GM21825 (cell line): ENCODE measurements at regions not wholly inside any gene's neighbourhood (a gene's known extent, or its start where the extent isn't known, plus 50 kb on each side); places are given as distances from the start of the nearest gene placed in this dataset.
"Not testable (repeated sequence)": the region's sequence is repeated elsewhere in the genome, so short reads cannot be mapped to it uniquely, and the experiment has no call there.

ENCODE experiments used
- ATAC-seq: cut with Tn5 transposase; IDR thresholded peaks from one replicate; pipeline ENCODE4 v1.9.1; 2021; ENCODE audit warnings: mild to moderate bottlenecking, moderate library complexity; ENCODE audit not compliant: unreplicated experiment

DNA sequence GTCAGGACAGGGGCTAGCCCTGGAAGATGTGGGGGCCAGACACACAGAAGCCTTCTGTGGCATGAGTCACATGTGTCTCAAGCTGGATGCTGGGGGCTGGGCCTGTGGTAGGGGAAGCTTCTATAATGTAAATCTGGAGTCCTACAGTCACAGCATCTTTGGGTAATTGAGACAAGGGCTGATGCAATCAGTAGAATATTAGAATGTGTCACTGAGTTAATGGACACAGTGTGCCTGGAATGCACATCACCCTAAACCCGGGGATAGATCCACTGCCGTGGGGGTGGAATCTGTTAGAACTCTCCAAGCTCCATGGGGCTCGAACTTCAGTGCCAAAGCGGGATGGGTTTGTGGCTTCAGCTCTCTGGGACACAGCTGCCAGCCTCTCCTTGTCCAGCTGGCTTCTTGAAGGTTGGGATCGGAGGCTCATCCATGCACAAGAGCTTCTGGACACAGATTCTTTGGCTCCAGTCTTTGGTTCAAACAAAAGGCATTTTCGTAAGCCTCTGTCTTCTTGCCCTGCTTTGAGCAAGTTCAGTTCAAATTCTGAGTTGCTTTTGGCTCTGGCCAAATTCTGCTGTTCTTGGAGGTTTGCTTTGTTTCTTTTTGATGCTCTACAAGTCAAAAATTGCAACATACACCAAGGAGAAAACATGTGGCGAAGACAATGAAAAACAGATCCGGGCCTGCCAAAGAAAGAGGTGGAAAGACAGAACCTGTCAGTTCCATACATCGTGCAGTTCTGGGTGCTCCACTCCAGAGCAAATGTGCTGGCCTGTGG, 194.8 kb upstream of the ZNF32 start:
- no peak for ATAC-seq

DNA sequence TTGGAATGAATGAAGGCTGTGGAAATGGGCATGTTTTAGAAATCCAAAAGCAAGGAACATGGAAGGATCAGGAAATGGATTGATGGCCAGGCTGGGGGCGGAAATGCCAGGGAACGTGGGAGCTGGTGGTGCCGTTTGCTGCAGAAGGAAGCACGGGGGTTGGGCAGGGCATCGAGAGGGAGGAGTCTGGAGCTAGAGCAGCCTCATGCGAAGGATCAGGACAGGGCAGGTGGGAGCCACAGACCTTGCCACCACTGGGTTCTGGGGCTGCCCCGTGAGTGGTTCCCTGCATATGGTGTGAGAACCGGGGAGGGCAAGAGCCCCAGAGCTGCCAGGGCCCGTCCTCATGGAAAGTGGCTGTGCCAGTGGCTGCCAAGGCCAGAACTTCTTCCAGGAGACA, 193.8 kb upstream of the ZNF32 start:
- no peak for ATAC-seq

DNA sequence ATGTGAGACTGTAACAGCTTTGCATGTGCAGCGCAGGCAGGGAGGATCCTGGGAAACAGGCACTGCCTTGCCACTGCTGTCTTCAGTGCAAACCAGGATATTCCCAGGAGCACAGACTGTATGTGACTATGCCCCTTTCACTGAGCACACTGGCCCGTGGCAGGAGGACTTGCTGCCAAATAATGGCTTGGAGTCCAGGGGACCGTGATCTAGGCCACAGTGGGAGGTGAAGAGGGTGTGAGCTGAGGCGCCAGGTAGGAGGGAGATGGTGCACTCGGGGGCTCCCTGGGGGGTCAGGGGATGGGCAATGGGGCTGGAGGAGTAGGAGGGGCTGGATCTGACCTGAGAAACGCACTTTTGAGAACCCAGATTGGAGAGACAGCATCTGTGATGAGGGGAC, 193.4 kb upstream of the ZNF32 start:
- no peak for ATAC-seq

DNA sequence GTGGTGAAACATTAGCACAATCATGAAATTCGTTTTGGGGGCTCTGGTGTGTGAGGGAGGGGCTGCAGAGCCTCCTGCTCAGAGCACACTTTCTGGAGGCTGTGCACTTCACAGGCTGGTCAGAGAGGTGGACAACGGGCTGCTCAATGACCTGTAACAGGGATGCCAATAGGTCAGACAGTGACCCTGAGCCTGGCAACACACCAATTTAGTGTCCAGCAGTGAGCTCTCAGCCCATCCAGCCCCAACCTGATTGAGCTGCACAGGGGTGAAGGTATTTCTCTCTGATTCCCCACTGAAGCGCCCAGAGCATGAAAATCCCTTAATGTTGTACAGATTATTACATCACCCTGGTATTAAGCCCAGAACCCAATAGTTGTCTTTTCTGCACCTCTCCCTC, 191.3 kb upstream of the ZNF32 start:
- ATAC-seq, result no peak

DNA sequence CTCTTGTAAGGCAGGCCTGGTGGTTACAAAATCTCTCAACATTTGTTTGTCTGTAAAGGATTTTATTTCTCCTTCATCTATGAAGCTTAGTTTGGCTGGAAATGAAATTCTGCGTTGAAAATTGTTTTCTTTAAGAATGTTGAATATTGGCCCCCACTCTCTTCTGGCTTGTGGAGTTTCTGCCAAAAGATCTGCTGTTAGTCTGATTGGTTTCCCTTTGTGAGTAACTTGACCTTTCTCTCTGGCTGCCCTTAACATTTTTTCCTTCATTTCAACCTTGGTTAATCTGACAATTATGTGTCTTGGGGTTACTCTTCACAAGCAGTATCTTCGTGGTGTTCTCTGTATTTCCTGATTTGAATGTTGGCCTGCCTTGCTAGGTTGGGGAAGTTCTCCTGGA, 186.1 kb upstream of the ZNF32 start:
- not testable (repeated sequence) for ATAC-seq

DNA sequence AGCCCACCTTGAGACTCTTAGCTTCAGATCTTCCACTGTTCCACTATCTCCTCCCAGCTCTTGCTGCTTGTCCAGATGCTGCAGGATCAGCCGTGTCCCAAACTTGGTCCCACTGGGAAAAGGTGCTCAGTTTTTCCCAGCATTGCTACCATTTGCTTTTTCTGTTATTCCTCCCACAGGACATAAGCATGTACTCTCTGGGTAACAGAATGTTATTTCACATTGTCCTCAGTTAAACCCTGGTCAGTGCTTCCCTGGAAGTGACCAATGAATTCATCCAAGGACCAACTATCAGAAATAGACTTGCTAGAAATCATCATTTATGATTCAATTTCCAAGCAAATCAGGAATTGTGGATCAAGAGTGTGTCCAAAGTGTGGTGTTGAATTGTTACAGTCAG, 179.2 kb upstream of the ZNF32 start:
- ATAC-seq, result no peak

DNA sequence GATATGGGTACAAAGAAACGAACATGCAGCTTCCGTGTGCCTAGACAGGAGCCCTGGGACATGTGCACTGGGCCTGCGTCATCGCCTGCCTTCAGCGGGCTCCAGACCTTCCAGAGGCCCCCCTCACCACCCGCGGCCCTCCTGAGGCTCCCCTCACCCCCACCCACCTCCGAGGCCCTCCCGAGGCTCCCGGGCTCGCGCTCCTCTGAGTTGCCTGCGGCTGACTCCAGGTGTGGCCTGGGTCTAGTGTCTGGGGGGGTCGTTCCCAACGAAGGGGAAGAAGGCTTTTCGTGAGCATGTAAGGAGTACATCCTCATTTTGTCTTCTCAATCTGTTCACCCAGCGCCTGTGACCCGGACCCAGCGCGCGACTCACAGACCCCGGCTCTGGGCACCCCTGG, 177.3 kb upstream of the ZNF32 start:
- ATAC-seq, result no peak

DNA sequence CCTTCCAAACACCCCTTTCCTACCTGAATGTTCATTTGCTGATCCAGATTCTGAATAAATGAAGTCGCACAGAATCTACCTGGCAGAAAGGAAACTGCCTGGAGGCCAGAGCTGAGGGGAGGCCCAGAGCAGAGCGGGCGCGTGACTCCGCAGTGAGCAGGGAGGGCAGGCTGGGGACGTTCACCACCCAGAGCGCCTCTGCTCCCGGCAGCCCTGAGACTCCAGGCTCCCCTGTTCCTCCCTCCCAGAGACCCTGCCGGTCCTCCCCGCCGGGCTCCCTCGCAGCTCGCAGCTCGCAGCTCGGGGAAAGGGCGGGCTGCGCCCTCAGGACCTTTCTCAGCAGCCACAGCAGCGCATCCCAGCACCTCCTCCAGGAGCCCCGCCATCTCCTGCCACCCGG, 176.7 kb upstream of the ZNF32 start:
- no peak for ATAC-seq

DNA sequence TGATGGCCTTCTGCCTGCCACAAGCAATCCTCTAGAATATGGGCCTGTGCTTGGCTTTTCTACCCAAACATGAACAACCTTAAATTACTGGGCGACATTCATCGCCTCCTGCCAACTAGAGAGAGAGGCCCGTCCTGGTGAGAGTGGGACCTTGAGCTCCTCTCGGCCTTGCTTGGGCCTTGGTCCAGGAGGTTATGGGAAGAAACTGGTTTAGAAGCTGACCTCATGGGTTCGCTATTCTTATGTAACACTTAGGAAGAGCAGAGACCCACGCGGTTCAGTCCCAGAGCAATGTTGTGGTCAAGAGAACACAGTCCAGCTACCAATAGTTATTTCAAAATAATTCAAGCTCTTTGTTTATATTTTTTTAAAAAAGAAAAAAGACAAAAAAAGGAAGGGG, 176.3 kb upstream of the ZNF32 start:
- no peak for ATAC-seq

DNA sequence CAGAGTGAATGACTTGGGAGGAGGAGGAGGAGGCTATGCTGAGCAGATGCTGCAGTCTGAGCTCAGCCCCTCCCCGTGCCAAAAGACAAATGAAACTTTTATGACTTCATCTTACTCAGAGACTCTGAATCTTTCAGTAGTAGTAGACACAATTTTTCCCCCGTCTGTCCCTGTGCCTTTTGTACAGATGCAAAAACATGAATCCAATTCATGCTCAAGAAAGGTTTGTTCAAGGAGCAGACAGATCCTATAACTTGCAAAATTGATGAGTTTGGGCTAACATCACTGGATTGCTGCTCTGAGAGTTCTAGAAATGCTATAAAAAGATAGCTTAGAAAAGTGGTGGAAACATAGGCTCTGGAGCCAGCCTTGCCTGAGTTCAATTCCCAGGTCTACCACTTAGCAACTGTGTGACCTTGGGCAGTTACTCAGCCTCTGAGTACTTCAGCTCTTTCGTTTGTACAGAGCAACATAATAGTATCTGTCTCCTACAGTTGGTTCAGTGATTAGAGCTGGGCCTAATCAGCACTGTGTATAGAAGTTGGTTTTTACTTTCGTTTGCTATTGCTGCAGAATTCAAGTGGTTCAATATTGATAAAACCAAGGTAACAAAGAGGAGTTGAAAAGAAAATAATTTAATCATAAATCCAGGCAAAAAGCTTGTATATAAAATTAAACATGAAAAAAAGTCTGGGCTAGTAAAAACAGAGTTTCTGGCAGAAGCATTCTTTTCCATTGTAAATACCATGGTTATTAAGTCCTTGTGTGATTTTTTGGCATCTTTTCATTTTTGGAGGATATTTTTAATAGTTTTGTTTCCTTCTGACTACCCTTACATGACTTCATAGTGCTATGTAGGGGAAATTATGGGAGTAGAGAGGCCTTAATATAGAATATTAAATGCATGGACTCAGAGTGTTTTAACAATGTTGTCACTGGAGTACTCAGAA, 174.2 kb upstream of the ZNF32 start:
- no peak for ATAC-seq

DNA sequence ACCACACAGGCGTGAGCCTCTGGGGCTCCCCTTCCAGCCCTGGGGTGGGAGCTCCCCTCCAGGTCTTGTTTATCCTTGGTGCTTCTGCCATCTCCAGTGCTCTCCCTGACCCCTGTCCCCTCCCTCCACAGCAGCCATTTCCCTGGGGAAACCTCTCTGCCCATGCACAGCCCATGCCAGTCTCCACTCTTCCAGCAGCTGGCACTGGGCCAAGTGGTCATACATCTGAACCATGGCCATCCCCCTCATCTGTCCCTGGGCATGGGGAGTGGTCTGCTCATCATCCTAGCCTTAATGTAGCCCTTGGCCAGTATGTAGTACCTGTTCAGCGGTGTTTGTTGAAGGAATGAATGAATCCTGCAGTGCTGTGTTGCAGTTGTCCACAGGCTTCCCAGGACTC, 172.4 kb upstream of the ZNF32 start:
- no peak for ATAC-seq

DNA sequence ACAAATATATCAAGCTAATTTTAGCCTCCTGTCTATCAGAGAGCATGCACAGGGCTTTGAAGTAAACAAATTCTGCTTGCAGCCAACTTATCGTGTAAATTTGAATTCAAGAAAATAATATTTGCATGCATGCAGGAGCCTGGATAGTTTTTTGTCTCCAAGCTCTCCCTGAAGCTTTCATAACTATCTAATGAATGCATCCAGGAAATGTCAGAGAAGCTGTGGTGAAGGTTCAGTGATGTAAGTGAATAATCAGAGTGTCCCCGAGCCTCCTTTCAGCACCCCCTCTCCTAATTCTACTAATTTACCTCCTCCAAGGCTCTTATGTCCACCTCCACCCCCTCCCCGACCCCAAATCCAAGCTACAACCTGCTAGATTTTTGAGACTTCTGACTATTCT, 172.0 kb upstream of the ZNF32 start:
- ATAC-seq, result no peak

DNA sequence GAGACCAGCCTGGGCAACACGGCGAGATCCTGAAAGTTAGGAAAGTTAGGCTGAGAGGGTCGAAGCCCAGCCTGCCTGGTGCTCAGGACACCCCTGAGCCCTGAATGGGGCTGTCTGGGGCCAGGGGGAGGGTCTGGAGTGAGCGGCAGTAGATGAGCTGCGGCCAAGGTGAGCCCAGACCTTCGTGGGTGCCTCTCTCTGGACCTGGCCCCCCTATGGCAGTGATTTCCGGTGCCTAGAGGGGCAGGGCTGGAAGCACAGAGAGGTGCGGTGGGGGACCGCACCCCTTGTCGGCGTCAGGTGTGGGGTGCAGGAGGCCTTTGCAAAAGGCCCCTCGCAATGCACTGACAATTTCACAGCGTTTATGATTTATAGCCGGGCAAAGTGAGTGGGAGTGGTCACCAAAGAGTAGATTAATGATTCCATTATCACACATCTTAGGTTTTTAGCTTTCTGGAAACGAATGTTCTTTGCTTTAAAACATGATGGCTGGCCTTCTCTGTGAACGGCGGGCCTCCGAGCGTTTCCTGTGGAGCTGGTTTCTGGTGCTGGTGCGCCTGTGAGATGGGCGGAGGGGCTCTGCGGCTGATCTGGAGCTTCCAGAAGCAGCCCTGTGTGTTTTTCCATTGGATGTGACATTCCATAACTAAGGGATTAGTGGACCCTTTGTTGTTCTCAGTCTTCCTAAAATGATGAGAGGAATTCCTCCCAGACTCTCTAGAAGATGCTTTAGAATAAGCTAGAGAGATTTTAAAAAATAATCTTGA, 171.0 kb upstream of the ZNF32 start:
- no peak for ATAC-seq

DNA sequence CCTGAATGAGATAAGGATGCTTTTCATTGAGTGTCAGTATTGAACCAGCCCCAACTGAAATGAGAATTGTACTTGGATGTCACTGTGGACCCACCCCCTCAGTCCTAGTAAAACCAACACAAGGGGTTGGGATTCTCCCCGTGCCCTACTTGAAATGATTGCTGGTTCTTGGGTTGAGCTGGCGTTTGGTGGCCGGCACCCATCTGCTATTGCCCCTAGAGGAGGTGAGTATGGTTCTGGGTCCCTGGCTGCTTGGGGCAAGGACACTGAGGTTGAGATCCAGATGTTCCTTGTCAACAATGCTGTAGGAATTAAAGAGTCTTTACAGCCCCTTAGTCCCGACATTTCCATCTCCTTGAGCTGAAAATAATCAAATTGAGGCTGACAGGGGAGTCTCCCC, 170.0 kb upstream of the ZNF32 start:
- ATAC-seq, result no peak

DNA sequence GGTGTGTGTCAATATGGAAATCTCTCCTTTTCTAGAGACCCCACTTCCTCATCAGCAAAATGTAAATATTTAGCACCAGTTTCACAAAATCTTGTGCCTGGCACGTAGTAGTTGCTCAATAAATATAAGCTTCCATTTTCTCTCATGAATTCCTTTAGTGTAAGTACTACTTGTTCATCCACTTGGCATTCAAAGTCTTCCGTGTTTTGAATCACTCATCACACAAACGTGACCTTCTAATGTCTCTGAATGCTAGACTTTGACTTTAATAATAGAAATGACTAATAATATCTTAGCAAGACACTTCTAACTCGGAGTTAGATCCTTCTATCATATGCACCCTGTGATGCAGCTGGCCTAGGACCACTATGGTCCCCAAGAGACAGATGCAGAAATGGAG, 168.7 kb upstream of the ZNF32 start:
- no peak for ATAC-seq

DNA sequence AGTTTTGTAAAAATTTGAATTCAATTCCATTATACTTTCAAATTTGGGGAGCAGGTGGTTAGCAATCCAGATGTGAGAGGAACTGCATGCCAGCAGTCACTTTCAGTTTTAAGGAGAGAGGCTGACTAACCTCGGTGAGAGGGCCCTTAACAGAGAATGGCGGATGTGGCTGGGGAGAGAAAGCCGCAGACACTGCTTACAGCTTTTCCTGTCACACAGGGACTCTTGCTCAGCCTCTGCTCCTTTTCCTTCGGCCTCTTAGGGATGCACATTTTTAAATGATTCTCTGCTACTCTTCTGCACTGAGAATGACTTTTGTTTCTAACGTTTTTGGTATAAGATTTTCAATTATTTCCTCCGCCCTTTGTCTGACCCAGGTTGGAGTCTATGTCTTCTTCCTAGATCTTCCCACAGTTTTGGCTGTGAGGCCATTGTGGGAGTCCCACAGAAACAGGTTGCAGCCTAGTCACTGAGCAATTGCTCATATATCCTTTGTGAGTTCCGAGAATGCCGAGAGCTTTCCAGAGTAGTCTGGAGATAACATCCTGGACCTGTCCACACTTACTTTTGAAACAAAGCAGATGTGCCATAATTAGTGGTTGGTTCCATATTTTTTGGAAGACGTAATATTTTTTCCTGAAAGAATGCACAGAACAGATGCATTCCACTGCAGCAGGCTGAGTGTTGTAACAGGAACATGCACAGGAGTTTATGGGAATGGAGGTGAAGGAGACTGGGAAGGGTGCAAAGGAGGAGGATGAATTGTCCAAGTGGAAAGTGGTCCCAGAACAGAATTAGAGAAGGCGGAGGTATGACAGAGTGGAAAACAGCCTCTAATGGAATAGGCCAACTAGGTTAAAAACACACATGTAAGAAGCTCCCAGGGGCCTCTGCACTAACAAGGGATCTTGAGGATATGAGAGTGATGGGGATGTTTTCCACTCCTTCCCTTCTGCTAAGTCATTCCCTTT, 168.0 kb upstream of the ZNF32 start:
- peak; percentile 99 for ATAC-seq

DNA sequence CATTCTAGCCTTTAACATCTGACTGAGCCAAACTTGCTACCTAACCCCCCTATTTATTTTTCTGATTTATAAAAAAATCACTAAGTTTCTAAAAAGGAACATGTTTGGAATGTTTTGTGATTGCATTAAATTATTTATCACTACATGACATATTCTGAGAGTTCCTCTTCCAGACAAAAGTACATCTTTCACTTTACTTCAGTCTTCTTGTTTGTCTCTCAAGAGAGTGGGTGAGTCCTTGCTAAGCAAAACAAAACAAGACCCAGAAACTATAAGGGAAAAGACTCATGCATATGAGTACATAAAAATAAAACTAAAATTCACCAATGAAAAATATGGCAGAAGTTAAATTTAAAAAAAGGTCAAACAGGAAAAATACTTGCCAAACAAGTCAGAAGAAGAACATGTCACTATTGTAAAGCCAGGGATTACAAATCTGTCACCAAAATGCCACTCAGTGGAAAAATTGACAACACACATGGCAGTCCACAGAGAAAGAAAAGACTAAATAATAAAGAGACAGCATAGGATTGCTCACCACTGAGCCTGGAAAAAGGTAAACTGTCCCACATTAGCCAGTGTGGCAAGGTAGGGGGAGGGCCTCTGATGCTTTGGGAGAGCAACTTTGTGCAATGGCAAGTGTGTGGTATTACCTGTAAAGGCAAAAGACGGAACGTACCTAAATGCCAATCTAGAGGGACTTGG, 166.7 kb upstream of the ZNF32 start:
- no peak for ATAC-seq

DNA sequence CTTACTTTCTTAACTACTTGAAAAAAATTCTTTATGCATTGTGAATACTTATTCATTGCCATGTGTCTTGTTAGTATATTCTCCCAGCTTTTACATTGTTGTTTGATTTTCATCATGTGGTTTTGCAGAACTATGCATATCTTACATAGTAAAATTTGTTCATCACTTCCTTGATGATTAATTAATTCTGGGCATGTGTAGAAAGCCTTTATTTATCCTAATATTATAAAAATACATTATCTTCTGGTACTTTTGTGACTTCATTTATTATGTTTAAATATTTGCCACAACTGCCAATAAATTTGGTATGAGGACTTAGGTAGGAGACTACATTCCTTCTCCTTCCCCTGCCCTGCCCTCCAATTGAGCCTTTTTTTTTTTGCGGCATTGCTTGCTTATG, 166.0 kb upstream of the ZNF32 start:
- ATAC-seq, result no peak

DNA sequence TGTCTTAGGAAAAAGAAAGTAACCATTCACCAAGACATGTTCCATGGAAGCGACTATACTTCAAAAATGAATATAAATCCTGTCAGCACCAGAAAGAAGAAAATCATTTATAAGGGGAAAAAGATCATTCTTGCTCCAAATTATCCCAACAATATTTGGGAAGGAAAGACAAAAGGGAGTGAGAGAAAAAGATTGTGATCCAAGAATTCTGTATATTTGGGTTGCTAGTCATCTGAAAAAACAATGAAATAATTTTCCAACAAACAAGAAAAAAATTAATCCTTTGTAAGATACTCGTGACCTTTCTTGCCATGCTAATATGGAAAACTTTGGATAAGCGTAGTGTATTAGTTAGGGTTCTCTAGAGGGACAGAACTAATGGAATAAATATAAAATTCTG, 163.2 kb upstream of the ZNF32 start:
- no peak for ATAC-seq
